GM19238 (cell line): ENCODE measurements at regions not wholly inside any gene's neighbourhood (a gene's known extent, or its start where the extent isn't known, plus 50 kb on each side); places are given as distances from the start of the nearest gene placed in this dataset.
"Not testable (repeated sequence)": the region's sequence is repeated elsewhere in the genome, so short reads cannot be mapped to it uniquely, and the experiment has no call there.

Experiments
- DNase-seq: peaks from one replicate; pipeline ENCODE4 v3.0.0; 2011; ENCODE audit warnings: low spot score; ENCODE audit not compliant: insufficient read length

DNA sequence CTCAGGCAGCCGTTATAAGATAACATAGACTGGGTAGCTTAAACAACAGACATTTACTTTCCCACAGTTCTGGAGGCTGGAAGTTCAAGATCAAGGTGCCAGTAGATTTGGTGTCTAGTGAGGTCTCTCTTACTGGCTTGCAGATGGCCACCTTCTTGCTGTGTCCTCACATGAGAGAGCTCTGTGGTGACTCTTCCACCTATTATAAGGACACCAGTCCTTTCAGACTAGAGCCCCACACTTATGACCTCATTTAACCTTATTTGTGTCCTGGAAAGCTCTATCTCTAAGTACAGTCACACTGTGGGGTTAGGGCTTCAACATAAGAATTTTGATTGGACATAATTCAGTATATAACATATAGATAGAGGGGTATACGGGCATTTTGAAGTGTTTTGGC lies 245.0 kb downstream of the UTRN start:
- DNase-seq = no peak

GRCh38 chr6:144532238-144532637 lies 247.1 kb downstream of the UTRN start:
- DNase-seq = not testable (repeated sequence)

GRCh38 chr6:144534180-144534579 lies 249.0 kb downstream of the UTRN start:
- no peak for DNase-seq

DNA sequence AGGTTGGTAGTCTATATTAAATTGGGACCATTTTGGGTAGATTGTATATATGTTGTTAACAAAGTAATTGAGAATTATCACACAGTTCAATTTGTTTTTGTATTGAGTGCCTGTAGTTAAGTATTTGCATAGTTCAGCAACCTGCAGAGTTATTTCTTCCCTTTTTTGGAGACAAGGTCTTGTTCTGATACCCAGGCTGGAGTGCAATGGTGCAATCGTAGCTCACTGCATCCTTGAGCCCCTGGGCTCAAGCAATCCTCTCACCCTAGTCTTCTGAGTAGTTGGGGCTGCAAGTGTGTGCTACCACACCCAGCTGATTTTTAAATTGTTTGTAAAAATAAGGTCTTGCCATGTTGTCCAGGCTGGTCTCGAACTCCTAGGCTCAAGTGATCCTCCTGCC lies 250.5 kb downstream of the UTRN start:
- DNase-seq = no peak

DNA sequence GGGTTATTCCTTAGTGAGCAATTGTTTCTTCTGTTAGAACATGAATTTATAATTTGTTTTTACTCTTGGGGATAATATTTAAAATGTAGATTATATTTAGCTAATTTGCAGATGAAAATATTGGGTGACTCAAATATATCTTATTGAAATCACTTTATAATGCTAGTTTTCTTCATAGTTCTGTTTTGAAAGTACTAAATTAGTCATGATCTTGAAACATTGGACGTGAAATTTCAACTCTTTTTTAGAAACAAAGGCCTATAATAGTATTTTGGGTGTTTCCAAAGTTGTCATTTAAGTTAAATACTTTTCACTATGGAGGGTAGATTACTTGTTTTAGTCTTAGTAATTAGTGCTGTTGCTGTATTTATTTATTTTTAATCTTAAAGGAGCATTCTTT lies 250.9 kb downstream of the UTRN start:
- no peak for DNase-seq

DNA sequence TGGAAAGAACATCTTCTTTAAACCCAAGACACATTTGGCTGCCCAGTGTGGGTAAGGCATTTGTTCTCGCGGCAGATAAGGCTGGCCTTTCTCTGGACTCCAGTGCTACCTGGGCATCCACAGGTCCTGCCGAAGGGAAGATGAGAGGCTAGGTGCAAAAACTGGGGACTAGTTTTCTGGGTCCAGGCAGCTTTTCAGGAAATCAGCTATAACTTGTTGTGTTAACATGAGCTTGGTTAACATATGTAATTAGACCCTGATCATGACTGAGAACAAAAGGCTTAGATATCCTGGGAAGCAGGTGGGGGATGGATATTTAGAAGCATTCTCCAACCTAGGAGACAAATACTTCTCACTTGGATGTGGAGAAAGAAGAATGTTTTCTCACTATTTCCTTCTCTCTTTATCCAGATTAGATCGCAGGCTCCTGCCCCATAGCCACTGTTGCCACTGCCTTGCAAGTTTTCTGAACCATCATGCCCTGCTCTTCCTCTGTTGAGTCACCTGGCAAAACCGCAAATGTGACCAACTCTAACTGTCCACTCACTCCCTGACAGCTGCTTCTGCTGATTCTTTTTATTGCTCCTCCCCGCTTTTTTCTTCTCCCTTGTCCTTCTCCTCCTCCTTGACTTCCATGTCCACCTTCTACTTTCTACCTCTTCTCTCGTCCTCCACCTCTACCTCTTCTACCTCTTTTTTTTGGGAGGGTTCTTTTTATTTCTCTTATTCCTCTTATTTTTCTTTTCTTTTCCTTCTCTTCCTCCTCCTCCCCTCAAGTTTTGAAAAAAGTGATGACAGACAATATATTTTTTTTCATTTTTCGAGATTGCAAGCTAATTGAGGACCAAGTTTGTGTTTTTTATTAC lies 258.1 kb downstream of the UTRN start:
- DNase-seq = no peak

DNA sequence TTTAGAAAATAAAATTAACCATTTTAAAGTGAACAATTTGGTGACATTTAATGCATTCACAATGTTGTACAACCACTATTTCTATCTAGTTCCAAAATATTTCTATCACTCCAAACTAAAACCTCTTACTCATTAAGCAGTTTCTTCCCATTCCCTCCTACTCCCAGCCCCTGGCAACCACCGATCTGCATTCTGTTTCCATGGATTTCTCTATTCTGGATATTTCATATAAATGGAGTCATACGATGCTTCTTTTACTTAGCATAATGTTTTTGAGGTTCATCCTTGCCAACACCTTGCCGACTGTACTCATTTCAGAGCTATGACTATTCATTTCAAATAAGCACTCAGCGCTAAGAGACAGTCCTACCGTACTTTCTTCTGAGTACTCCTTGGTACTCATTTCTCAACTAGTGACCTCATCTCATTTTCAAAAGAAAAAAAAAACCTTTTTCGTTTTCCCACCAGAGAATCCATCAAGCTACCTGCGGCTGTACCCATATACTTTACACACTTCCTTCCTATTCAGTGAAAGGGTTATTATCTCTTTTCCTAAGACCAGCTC lies 259.2 kb downstream of the UTRN start:
- DNase-seq = no peak

DNA sequence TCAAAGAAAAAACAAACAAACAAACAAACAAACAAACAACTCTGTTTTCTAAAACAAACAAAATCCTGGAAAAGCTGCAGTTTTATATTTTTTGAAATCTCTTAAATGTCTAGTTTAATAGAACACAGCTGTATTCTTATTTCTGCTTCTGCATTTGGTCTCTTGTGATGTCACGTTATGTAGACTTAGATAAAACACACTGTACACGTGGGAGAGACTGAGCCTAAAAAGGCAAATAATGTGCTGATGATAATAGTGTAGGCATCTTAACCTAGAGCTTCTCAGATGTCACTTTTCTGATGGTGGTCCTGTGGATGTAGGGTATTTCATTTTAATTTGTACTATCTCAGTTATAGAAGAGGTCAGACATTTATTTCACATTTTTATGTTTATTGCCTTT lies 261.7 kb downstream of the UTRN start:
- DNase-seq = no peak

GRCh38 chr6:144547409-144547808 lies 262.3 kb downstream of the UTRN start:
- no peak for DNase-seq

DNA sequence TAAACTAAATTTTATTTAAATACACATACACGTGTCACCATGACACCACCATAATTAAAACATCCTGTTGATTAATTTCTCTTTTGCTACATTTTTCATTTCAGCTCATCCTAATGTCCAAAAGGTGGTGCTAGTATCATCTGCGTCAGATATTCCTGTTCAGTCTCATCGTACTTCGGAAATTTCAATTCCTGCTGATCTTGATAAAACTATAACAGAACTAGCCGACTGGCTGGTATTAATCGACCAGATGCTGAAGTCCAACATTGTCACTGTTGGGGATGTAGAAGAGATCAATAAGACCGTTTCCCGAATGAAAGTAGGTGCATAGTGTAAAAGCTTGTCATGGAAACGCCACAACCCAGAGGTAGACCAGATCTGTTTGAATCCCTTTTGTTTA lies 263.4 kb downstream of the UTRN start:
- no peak for DNase-seq

DNA sequence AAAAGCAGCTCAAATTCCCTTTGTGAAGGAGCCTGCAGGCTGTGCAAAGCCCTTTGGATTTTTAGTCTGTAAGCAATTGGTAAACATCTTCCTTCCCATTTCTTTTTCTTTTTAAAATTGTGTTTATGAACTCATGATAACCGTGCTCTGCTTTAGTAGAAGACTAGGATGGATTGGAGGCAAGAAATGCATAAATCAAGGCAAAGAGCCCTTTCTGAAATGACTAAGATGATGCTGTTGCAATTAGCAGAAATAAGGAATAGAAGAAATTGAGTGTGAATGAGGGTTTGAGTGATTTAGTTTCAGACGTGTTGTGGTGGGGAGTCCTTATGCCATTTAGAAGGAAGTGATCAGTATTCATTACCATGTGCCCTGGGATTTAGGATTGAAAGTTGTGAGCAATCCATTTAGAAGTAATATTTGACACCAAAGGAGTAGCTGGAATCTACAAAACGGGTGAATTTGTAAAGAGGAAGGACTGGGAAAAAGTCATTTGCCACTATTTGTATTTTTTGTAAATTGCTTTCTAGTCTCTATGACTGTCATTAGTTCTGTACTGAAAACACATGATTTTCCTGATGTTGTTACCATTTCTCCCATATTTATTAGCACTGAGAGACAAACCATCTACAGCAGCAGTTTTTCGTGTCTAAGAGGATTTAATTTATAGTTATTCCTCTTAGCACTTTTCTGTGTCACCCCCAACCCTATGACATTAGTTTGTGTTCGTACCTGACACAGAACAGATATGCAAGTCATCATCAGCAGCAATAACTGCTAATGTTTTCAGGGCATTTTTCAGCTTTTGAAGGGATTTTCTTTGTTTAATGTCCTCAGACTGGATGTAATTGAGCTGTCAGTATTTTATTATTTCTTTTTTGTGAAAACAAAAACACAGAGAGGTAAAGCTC lies 265.0 kb downstream of the UTRN start:
- no peak for DNase-seq

- DNase-seq = no peak
Observed at GRCh38 chr6:144551339-144551738, 266.2 kb downstream of the UTRN start.

- DNase-seq = no peak
Observed at GRCh38 chr6:144555066-144555465, 269.9 kb downstream of the UTRN start.

DNA sequence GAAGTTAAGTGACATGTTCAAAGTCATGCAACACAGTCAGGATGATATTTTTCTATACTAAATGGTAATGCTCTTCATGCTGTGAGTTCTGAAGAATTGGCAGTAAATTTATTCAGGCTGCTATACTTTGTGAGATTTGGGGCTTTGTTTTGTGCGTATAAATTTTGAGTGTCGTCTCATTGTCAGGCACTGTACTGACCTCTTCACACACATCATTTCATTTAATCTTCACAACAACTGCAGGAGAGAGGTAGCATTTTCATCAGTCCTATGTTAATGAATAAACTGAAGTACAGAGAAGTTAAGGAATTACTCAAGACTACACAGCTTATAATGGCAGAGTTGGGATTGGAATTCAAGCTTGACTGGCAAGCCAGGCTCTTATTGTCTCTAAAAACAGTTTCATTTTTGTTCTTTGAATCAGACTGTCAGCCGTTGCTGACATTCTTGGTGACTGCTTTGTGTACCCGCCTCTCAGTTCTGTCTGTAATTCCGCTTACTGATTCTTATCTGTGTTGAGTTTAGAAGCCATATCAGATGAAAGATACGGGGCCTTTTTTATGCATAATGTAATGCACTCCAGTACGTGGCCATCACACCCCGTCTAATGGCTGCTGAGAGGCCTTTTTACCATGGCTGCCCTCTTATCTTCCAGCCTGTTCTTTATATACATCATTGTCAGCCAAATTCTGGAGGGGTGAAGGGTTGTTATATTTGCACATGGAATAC lies 274.9 kb downstream of the UTRN start:
- no peak for DNase-seq

DNA sequence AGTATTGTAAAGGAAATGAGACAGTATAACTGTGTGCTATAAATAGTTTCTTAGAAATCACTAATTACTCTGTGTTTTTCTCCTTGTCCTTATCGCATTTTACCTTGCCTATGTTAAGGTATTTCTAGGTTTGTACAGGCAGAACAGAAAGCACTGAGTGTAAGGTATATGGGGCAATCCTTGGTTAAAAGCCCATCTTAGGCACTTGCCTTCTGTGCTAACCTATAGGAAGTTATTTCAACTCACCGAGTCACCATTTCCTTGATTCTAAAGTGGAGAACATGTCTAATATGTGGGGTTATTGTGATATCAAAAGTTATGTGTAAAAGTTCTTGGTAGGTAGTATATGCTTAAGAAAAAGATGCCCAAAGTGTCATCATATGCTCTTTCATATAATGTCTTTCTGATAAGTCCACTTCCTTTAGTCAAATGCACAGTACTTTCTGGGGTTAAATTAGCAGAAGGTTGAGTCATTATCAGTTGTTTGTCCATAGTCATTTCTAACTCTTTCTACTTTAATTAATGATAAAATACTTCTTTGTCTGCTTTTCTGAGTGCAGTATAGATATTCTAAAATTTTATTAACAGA lies 276.4 kb downstream of the UTRN start:
- DNase-seq = no peak

GRCh38 chr6:144564202-144564601 lies 279.1 kb downstream of the UTRN start:
- DNase-seq = no peak

DNA sequence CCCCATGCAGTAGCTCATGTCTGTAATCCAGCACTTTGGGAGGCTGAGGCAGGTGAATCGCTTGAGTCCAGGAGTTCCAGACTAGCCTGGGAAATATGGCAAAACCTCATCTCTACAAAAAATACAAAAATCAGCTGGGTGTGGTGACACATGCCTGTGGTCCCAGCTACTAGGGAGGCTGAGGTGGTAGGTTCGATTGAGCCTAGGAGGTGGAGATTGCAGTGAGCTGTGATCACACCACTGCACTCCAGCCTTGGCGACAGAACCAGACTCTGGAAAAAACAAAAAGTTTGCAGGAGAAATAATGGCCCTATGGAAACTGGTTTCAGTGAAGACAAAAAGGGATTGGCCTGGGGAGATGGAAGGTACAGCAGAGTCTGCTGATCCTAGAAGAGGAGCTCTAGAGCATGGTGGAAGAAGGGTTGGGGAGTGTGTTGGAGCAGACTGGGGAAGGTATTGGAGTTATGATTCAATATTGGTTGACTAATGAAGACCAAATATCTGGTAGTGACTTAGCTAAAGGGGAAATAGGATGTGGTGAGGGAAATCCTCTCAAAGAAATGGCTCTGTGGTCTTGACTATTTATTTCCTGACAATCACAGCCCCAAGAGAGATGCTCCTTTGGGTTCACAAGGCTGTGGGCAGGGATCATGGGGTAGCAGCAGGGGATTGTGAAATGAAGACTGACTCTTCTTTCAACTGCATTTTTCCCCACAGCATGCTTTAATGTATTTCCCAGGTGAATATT lies 281.9 kb downstream of the UTRN start:
- no peak for DNase-seq

- DNase-seq = no peak
Observed at GRCh38 chr6:144568241-144568640, 283.1 kb downstream of the UTRN start.

- not testable (repeated sequence) for DNase-seq
Observed at GRCh38 chr6:144572541-144572940, 287.4 kb downstream of the UTRN start.

- DNase-seq = no peak
Observed at GRCh38 chr6:144574796-144575195, 289.7 kb downstream of the UTRN start.
